Brain microvascular endothelial cell (primary cell): ENCODE measurements at regions not wholly inside any gene's neighbourhood (a gene's known extent, or its start where the extent isn't known, plus 50 kb on each side); places are given as distances from the start of the nearest gene placed in this dataset.

ENCODE experiments used
- DNase-seq: peaks from one replicate; pipeline ENCODE4 v3.0.0-alpha.2; 2020
- H3K27ac ChIP-seq: fragments of 250-450 bp; sonication (Bioruptor Pico); 2 replicates; pipeline ENCODE4 v1.5.1; 2020; ENCODE audit warnings: mild to moderate bottlenecking, moderate library complexity
- H3K27me3 ChIP-seq: fragments of 250-450 bp; sonication (Bioruptor Pico); replicated peaks from 2 replicates; pipeline ENCODE4 v1.5.1; 2020; ENCODE audit warnings: mild to moderate bottlenecking
- H3K36me3 ChIP-seq: fragments of 250-450 bp; sonication (Bioruptor Pico); replicated peaks from 2 replicates; pipeline ENCODE4 v1.5.1; 2020; ENCODE audit warnings: mild to moderate bottlenecking
- H3K4me3 ChIP-seq: 2 replicates; pipeline ENCODE4 v1.5.1; 2011; ENCODE audit warnings: low read depth, mild to moderate bottlenecking, control low read depth, low read length, moderate library complexity
- CTCF ChIP-seq: IDR thresholded peaks from 2 replicates; pipeline ENCODE4 v1.5.1; 2011; ENCODE audit warnings: low read depth, mild to moderate bottlenecking, moderate library complexity, low read length, control low read depth, inconsistent platforms; ENCODE audit errors: missing control alignments
- in situ Hi-C: cut with HindIII; loops from 2 replicates; pipeline ENCODE4 v1.10.0; 2017; ENCODE audit warnings: low sequenced_read_pairs, low pct_ligation_motif_present

DNA sequence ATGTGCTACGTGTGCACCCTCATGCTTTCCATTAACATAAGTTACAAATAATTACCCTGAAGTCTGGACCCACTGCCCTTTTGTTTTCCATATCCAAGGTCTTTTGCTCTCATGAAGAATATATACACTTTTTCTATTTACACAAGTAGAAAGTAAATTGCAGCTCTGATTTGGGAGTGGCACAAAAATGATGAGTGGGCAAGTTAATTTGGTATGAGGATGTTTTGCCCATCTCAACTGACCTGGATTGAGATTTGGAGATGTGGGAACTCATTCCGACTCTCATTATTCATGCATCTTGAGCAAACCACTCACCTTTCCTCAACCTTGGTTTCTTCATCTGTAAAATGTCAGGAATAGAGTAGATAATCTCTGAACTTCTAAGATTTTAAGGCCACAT, 53.6 kb upstream of the TMEM17 start:
- in situ Hi-C loops = no loop called here
- DNase-seq = no peak
- no peak overlapping the region for H3K4me3 ChIP-seq

GRCh38 chr2:62558743-62559142, 52.7 kb upstream of the TMEM17 start:
- TF ChIP-seq CTCF = no peak
- H3K36me3 ChIP-seq = no peaks in the 10 kb centered on the region
- H3K27ac ChIP-seq = no peak overlapping the region
- no peak overlapping the region for H3K4me3 ChIP-seq
- no peaks in the 10 kb centered on the region for H3K27me3 ChIP-seq
- no peak for DNase-seq
- in situ Hi-C loops = no loop called here

More for the DNA sequence above, 53.6 kb upstream of the TMEM17 start:
- Histone ChIP-seq H3K36me3 (no peaks in the 10 kb centered on the region), H3K27ac (no peak overlapping the region), H3K27me3 (no peaks in the 10 kb centered on the region)
- no peak for TF ChIP-seq CTCF

- Histone ChIP-seq H3K27ac (no peak overlapping the region), H3K4me3 (no peak overlapping the region), H3K36me3 (no peaks in the 10 kb centered on the region), H3K27me3 (no peaks in the 10 kb centered on the region)
- TF ChIP-seq CTCF = no peak
- no peak for DNase-seq
- in situ Hi-C loops = no loop called here
Observed at GRCh38 chr2:62556086-62556485, 50.1 kb upstream of the TMEM17 start.
